AG04450 (cell line): ENCODE measurements at regions not wholly inside any gene's neighbourhood (a gene's known extent, or its start where the extent isn't known, plus 50 kb on each side); places are given as distances from the start of the nearest gene placed in this dataset.

ENCODE experiments used
- CTCF ChIA-PET: fragments of 300-600, 350-600 bp; formaldehyde crosslinking; extraction: SDS; loops from one replicate; lab custom pipeline; 2022; ENCODE audit warnings: antibody characterized with exemption, inconsistent platforms; lab: Charles Lee
- POLR2A ChIA-PET: fragments of 350-600 bp; formaldehyde crosslinking; extraction: SDS; loops from one replicate; lab custom pipeline; 2021; ENCODE audit warnings: antibody characterized with exemption, inconsistent platforms; lab: Yijun Ruan, JAX
- DNase-seq: peaks from one replicate; pipeline ENCODE4 v3.0.0-alpha.2; 2011; ENCODE audit warnings: low read depth, low spot score
- H3K27ac ChIP-seq: one replicate; pipeline ENCODE4 v1.5.1; 2012; ENCODE audit warnings: low read depth, low read length, control low read depth
- H3K27me3 ChIP-seq: one replicate; pipeline ENCODE4 v1.6.0; 2012; ENCODE audit warnings: low read length; ENCODE audit not compliant: control insufficient read depth, insufficient read depth
- H3K4me3 ChIP-seq: 2 replicates; pipeline ENCODE4 v1.5.1; 2011; ENCODE audit warnings: mild to moderate bottlenecking, low read depth, low read length, control low read depth
- H3K9me3 ChIP-seq: 2 replicates; pipeline ENCODE4 v1.5.1; 2012; ENCODE audit warnings: low read length; ENCODE audit not compliant: control insufficient read depth, insufficient read depth
- CTCF ChIP-seq: IDR thresholded peaks from 2 replicates; pipeline ENCODE4 v1.5.1; 2011; ENCODE audit warnings: low read depth, low read length, control low read depth, inconsistent platforms

- CTCF ChIA-PET: interaction anchor here (0.9 to 2.9 kb wide), 4 partner anchors 11 to 608 kb away, joined by 3 to 21 read pairs (median 4); partner anchors contain the start of genes KCNE4 and SCG2
- Histone ChIP-seq H3K9me3 (no peaks in the 10 kb centered on the region), H3K27ac (peak overlapping the region; percentile 91), H3K27me3 (no peaks in the 10 kb centered on the region), H3K4me3 (peak overlapping the region; percentile 10; the same call in 1 of the 2 replicates)
- POLR2A ChIA-PET: interaction anchor here (0.6 to 1.1 kb wide), 3 partner anchors 58 to 60 kb away, joined by 3 to 9 read pairs (median 6); partner anchors contain the start of gene KCNE4
- peak; percentile 89 for DNase-seq
- TF ChIP-seq CTCF: no peak
Measured at GRCh38 chr2:222993920-222994650, 57.9 kb upstream of the KCNE4 start.

DNA sequence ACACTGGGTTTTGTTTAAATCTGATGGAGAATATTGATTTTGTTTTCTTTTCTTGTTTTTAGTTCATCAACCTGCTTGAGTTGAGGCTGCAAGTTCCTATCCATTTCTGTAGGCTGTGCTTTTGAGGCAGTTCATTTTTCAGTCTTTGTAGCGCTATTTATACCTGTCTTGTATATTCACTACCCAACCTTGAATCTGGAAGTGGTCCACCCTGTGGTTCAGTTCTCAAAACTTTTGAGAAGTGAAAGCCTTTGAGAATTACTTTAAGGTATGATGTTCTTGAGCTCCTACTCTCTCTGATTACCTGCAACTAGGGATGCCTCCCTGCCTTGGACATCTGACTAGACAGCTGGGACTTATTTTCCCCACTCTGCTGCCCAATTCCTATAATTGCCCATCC lies 53.5 kb upstream of the KCNE4 start:
- POLR2A ChIA-PET: no interaction called here
- H3K4me3 ChIP-seq: no peak overlapping the region
- H3K27ac ChIP-seq: no peak overlapping the region
- H3K9me3 ChIP-seq: no peaks in the 10 kb centered on the region
- no peaks in the 10 kb centered on the region for H3K27me3 ChIP-seq
- no peak for TF ChIP-seq CTCF
- no peak for DNase-seq
- CTCF ChIA-PET: no interaction called here

- Histone ChIP-seq H3K9me3 (no peaks in the 10 kb centered on the region), H3K27me3 (no peaks in the 10 kb centered on the region), H3K27ac (no peak overlapping the region), H3K4me3 (no peak overlapping the region)
- TF ChIP-seq CTCF: no peak
- ChIA-PET POLR2A (no interaction called here), CTCF (interaction anchor here (2.0 kb wide), 1 partner anchor 19 kb away, joined by 6 read pairs; no protein-coding TSS in a partner anchor)
- DNase-seq: no peak
Measured at GRCh38 chr2:223000872-223001796, 50.9 kb upstream of the KCNE4 start.

- Histone ChIP-seq H3K27ac (no peak overlapping the region), H3K9me3 (no peaks in the 10 kb centered on the region), H3K27me3 (no peaks in the 10 kb centered on the region), H3K4me3 (no peak overlapping the region)
- DNase-seq: no peak
- TF ChIP-seq CTCF: no peak
- POLR2A ChIA-PET: no interaction called here
- CTCF ChIA-PET: interaction anchor here (2.0 kb wide), 1 partner anchor 20 kb away, joined by 6 read pairs; no protein-coding TSS in a partner anchor
Measured at GRCh38 chr2:223001797-223002175, 50.2 kb upstream of the KCNE4 start.
